ENCODE measurements at regions not wholly inside any gene's neighbourhood (a gene's known extent, or its start where the extent isn't known, plus 50 kb on each side); places are given as distances from the start of the nearest gene placed in this dataset.

- TF ChIP-seq PBX3 (IDR thresholded peaks at IDR 0.05; ENCODE audit: insufficient replicate concordance, low read depth, low read length), result no peak
- TF ChIP-seq CTCF (IDR thresholded peaks at IDR 0.05 in 2 of 3, conservative IDR thresholded peaks at IDR 0.05 in 1 of 3; ENCODE audit: control insufficient read depth in 2 of 3, extremely low read depth in 1 of 3, insufficient read depth in 1 of 3, low read depth in 3 of 3, low read length in 3 of 3), result no peak
- TF ChIP-seq KAT2A (conservative IDR thresholded peaks at IDR 0.05; ENCODE audit: control insufficient read depth, low read depth, low read length), result no peak
- TF ChIP-seq EZH2 (IDR thresholded peaks at IDR 0.05; ENCODE audit: borderline replicate concordance, control insufficient read depth, low read depth, low read length), result no peak
- no peak for TF ChIP-seq BCL3 (IDR thresholded peaks at IDR 0.05; ENCODE audit: borderline replicate concordance, insufficient read depth, low read depth, low read length, poor library complexity, severe bottlenecking)
- no peak for TF ChIP-seq PAX5 (IDR thresholded peaks at IDR 0.05; ENCODE audit: borderline replicate concordance, low read depth, low read length)
- TF ChIP-seq CBFB (IDR thresholded peaks at IDR 0.05; ENCODE audit: low read depth), result no peak
- no peak for TF ChIP-seq ZNF384 (IDR thresholded peaks at IDR 0.05; ENCODE audit: borderline replicate concordance, low read depth, low read length)
- TF ChIP-seq SP1 (IDR thresholded peaks at IDR 0.05; ENCODE audit: low read depth, low read length), result no peak
- no peak for TF ChIP-seq RFX5 (IDR thresholded peaks at IDR 0.05; ENCODE audit: low read depth, low read length)
- no peak for TF ChIP-seq PAX8 (IDR thresholded peaks at IDR 0.05)
- TF ChIP-seq PKNOX1 (IDR thresholded peaks at IDR 0.05), result no peak
Observed at GRCh38 chr20:4434681-4435080, 185.6 kb upstream of the ADRA1D start.

Data from GM12878 (cell line).